Uterus (tissue), 3 donors: ENCODE measurements at regions not wholly inside any gene's neighbourhood (a gene's known extent, or its start where the extent isn't known, plus 50 kb on each side); places are given as distances from the start of the nearest gene placed in this dataset.
A peak's percentile ranks its signal among the peaks of the same experiment; 100 is the strongest.

Source experiments
- DNase-seq, 2 donors: peaks; one replicate each; pipeline ENCODE4 v3.0.0-alpha.2; 2019 to 2020
- H3K27ac ChIP-seq, 2 donors: fragments of 200-600 bp; sonication (generic); 1 replicate in 1 of 2; 2 replicates in 1 of 2; pipeline ENCODE4 v1.5.1; 2016 to 2018
- H3K27me3 ChIP-seq, 2 donors: fragments of 200-600 bp; sonication (generic); one replicate each; pipeline ENCODE4 v1.5.1; 2018 to 2019; ENCODE audit warnings: control low read depth in 1 of 2
- H3K36me3 ChIP-seq, 2 donors: fragments of 200-600 bp; sonication (generic); one replicate each; pipeline ENCODE4 v1.5.1; 2019; ENCODE audit warnings: control low read depth in 1 of 2
- H3K4me1 ChIP-seq, 2 donors: fragments of 200-600 bp; sonication (generic); one replicate each; pipeline ENCODE4 v1.5.1; 2018 to 2019; ENCODE audit warnings: control low read depth in 1 of 2
- H3K4me3 ChIP-seq, 2 donors: fragments of 200-600 bp; sonication (generic); 1 replicate in 1 of 2; 2 replicates in 1 of 2; pipeline ENCODE4 v1.5.1; 2018 to 2019; ENCODE audit warnings: mild to moderate bottlenecking in 1 of 2
- H3K9me3 ChIP-seq, 2 donors: fragments of 200-600 bp; sonication (generic); one replicate each; pipeline ENCODE4 v1.5.1; 2019; ENCODE audit warnings: control low read depth in 1 of 2
- CTCF ChIP-seq, 4 experiments: fragments of 200-600 bp in 2 of 4; fragments of 450-650 bp in 2 of 4; sonication (generic) in 2 of 4; IDR thresholded peaks; one replicate each; pipeline ENCODE4 v1.5.1; 2016 to 2019; ENCODE audit warnings: antibody characterized with exemption in 4 of 4, mild to moderate bottlenecking in 2 of 4, moderate library complexity in 1 of 4
- POLR2A ChIP-seq, 2 donors: fragments of 450-650 bp; IDR thresholded peaks; one replicate each; pipeline ENCODE4 v1.6.1; 2016; ENCODE audit warnings: antibody characterized with exemption in 2 of 2, mild to moderate bottlenecking in 1 of 2, moderate library complexity in 1 of 2
- intact Hi-C: fragments of 100-400 bp; cut with DNase I; formaldehyde crosslinking; loops from one replicate; pipeline ENCODE4 v1.15.1; 2023; ENCODE audit warnings: low total_unique reads
- donor health status: DM: yes; HTN: yes; CAD: no.

DNA sequence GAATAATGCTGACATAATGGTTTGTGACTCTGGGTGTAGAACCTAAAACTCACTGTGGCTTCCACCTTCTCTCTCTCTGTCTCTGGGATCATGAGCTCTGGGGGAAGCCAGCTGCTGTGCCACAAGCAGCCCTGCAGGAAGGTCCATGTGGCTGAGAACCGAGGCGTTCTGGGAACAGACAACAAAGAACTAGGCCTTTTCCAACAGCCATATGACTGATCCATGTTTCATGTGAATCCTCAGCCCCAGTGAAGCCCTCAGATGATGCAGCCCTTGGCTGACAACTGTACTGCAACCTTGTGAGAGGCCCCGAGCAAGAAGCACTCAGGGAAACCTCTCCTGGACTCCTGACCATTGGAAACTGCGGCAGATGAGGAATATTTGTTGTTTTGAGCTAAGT, 56.6 kb downstream of the HLA-G start:
- no peaks in the 10 kb centered on the region for H3K27me3 ChIP-seq
- no peaks in the 10 kb centered on the region for H3K4me1 ChIP-seq
- intact Hi-C loops, result no loop called here
- H3K9me3 ChIP-seq, result no peaks in the 10 kb centered on the region
- no peaks in the 10 kb centered on the region for H3K36me3 ChIP-seq
- no peak for DNase-seq
- H3K27ac ChIP-seq, result no peak overlapping the region
- TF ChIP-seq POLR2A (IDR thresholded peaks at IDR 0.05) (no peak), CTCF (IDR thresholded peaks at IDR 0.05) (no peak)
- H3K4me3 ChIP-seq, result no peak overlapping the region

- no peaks in the 10 kb centered on the region for H3K36me3 ChIP-seq
- H3K9me3 ChIP-seq, result no peaks in the 10 kb centered on the region
- peak overlapping the region in 1 of 2 donors; percentile 66 for H3K4me3 ChIP-seq
- H3K4me1 ChIP-seq, result no peaks in the 10 kb centered on the region
- H3K27me3 ChIP-seq, result no peaks in the 10 kb centered on the region
- intact Hi-C loops, result loop anchor here (5.0 kb wide), 1 partner anchor 81 kb away; no protein-coding TSS in a partner anchor
- DNase-seq, result no peak
- H3K27ac ChIP-seq, result peak overlapping the region in 1 of 2 donors; percentile 98
- no peak for TF ChIP-seq POLR2A (IDR thresholded peaks at IDR 0.05)
- TF ChIP-seq CTCF (IDR thresholded peaks at IDR 0.05), result no peak
Measured at GRCh38 chr6:29886701-29887100, 55.6 kb upstream of the HLA-A start.

- Histone ChIP-seq H3K4me3 (peak overlapping the region in 1 of 2 donors; percentile 66), H3K27me3 (no peaks in the 10 kb centered on the region), H3K36me3 (no peaks in the 10 kb centered on the region), H3K9me3 (no peaks in the 10 kb centered on the region), H3K27ac (peak overlapping the region in 1 of 2 donors; percentile 98), H3K4me1 (no peaks in the 10 kb centered on the region)
- TF ChIP-seq POLR2A (IDR thresholded peaks at IDR 0.05) (peak in 1 of 2 donors; percentile 6), CTCF (IDR thresholded peaks at IDR 0.05) (no peak)
- intact Hi-C loops, result loop anchor here (5.0 kb wide), 1 partner anchor 80 kb away; no protein-coding TSS in a partner anchor
- peak; percentile 54 to 77 for DNase-seq
Measured at GRCh38 chr6:29887330-29887818, 55.0 kb upstream of the HLA-A start.

DNA sequence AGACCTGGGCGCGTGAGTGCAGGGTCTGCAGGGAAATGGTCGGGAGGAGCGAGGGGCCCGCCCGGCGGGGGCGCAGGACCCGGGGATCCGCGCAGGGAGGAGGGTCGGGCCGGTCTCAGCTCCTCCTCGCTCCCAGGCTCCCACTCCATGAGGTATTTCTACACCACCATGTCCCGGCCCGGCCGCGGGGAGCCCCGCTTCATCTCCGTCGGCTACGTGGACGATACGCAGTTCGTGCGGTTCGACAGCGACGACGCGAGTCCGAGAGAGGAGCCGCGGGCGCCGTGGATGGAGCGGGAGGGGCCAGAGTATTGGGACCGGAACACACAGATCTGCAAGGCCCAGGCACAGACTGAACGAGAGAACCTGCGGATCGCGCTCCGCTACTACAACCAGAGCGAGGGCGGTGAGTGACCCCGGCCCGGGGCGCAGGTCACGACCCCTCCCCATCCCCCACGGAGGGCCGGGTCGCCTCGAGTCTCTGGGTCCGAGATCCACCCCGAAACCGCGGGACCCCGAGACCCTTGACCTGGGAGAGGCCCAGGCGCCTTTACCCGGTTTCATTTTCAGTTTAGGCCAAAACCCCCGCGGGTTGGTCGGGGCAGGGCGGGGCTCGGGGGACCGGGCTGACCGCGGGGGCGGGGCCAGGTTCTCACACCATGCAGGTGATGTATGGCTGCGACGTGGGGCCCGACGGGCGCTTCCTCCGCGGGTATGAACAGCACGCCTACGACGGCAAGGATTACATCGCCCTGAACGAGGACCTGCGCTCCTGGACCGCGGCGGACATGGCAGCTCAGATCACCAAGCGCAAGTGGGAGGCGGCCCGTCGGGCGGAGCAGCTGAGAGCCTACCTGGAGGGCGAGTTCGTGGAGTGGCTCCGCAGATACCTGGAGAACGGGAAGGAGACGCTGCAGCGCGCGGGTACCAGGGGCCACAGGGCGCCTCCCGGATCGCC, 54.2 kb upstream of the HLA-A start:
- no peaks in the 10 kb centered on the region for H3K36me3 ChIP-seq
- H3K9me3 ChIP-seq, result no peaks in the 10 kb centered on the region
- no peaks in the 10 kb centered on the region for H3K4me1 ChIP-seq
- H3K27me3 ChIP-seq, result no peaks in the 10 kb centered on the region
- peak overlapping the region in 1 of 2 donors; percentile 98 for H3K27ac ChIP-seq
- intact Hi-C loops, result loop anchor here (5.0 kb wide), 1 partner anchor 79 kb away; no protein-coding TSS in a partner anchor
- peak; percentile 85 to 86 for DNase-seq
- H3K4me3 ChIP-seq, result peak overlapping the region in 1 of 2 donors; percentile 66
- TF ChIP-seq CTCF (IDR thresholded peaks at IDR 0.05) (no peak), POLR2A (IDR thresholded peaks at IDR 0.05) (peak in 1 of 2 donors; percentile 12)
